Body of pancreas (tissue), 4 donors: ENCODE measurements at regions not wholly inside any gene's neighbourhood (a gene's known extent, or its start where the extent isn't known, plus 50 kb on each side); places are given as distances from the start of the nearest gene placed in this dataset.

Source experiments
- ATAC-seq: fragments of 150-250 bp; one replicate; pipeline ENCODE4 v1.9.1; 2016
- DNase-seq, 4 donors: peaks; one replicate each; pipeline ENCODE4 v3.0.0-alpha.2; 2019
- H3K27ac ChIP-seq, 4 donors: fragments of 200-600 bp; sonication (generic); 1 replicate in 3 of 4; 2 replicates in 1 of 4; pipeline versions ENCODE4 v1.5.1 to v1.6.1; 2016 to 2019; ENCODE audit warnings: mild to moderate bottlenecking in 1 of 4, mixed read lengths in 1 of 4, moderate library complexity in 1 of 4
- H3K27me3 ChIP-seq, 2 donors: fragments of 200-600 bp; sonication (generic); one replicate each; pipeline ENCODE4 v1.6.0; 2016; ENCODE audit warnings: mild to moderate bottlenecking in 1 of 2
- H3K36me3 ChIP-seq, 2 donors: fragments of 200-600 bp; sonication (generic); replicated peaks in 1 of 2; 2 replicates each; pipeline ENCODE4 v1.5.1; 2016; ENCODE audit warnings: low read depth in 2 of 2; ENCODE audit not compliant: insufficient read depth in 1 of 2
- H3K4me1 ChIP-seq: fragments of 200-600 bp; sonication (generic); one replicate; pipeline ENCODE4 v1.6.0; 2016
- H3K4me3 ChIP-seq, 2 donors: fragments of 200-600 bp; sonication (generic); 1 replicate in 1 of 2; 2 replicates in 1 of 2; pipeline ENCODE4 v1.5.1; 2016 to 2019
- H3K9me3 ChIP-seq, 3 donors: fragments of 200-600 bp; sonication (generic); 1 replicate in 2 of 3; 2 replicates in 1 of 3; pipeline ENCODE4 v1.5.1; 2016
- POLR2A ChIP-seq, 3 donors: fragments of 450-650 bp; IDR thresholded peaks; one replicate each; pipeline ENCODE4 v1.6.1; 2016; ENCODE audit warnings: antibody characterized with exemption in 3 of 3, mild to moderate bottlenecking in 2 of 3
- WGBS, 2 donors: methylation state at CpG; one replicate each; pipeline ENCODE4 v1.1.5; 2017; 5-methylcytosine and 5-hydroxymethylcytosine counted together
- intact Hi-C: fragments of 100-400 bp; cut with DNase I; formaldehyde crosslinking; loops from one replicate; pipeline ENCODE4 v1.15.1; 2023
- TF ChIP-seq, protein P1 (sequence below), 7 experiments: fragments of 450-650 bp in 4 of 7; fragments of 200-600 bp in 3 of 7; sonication (generic) in 3 of 7; IDR thresholded peaks; one replicate each; pipeline ENCODE4 v1.5.1; 2016 to 2019; ENCODE audit warnings: antibody characterized with exemption in 7 of 7

- Histone ChIP-seq H3K27me3 (no peaks in the 10 kb centered on the region), H3K36me3 (no peaks in the 10 kb centered on the region), H3K4me1 (no peaks in the 10 kb centered on the region), H3K4me3 (no peak overlapping the region), H3K9me3 (no peaks in the 10 kb centered on the region), H3K27ac (no peak overlapping the region)
- intact Hi-C loops = no loop called here
- ATAC-seq = no peak
- WGBS, 2 donors = 77 to 88% methylated on average over 1 to 2 of the region's 2 CpGs
- TF ChIP-seq, protein P1, sequence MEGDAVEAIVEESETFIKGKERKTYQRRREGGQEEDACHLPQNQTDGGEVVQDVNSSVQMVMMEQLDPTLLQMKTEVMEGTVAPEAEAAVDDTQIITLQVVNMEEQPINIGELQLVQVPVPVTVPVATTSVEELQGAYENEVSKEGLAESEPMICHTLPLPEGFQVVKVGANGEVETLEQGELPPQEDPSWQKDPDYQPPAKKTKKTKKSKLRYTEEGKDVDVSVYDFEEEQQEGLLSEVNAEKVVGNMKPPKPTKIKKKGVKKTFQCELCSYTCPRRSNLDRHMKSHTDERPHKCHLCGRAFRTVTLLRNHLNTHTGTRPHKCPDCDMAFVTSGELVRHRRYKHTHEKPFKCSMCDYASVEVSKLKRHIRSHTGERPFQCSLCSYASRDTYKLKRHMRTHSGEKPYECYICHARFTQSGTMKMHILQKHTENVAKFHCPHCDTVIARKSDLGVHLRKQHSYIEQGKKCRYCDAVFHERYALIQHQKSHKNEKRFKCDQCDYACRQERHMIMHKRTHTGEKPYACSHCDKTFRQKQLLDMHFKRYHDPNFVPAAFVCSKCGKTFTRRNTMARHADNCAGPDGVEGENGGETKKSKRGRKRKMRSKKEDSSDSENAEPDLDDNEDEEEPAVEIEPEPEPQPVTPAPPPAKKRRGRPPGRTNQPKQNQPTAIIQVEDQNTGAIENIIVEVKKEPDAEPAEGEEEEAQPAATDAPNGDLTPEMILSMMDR (IDR thresholded peaks at IDR 0.05) = no peak
- TF ChIP-seq POLR2A (IDR thresholded peaks at IDR 0.05) = no peak
- no peak for DNase-seq
Observed at GRCh38 chr12:111108726-111109125, 188.3 kb upstream of the MYL2 start.

- 67 to 74% methylated on average over 6 of the region's 6 CpGs for whole genome bisulfite sequencing, 2 donors
- no peak for TF ChIP-seq POLR2A (IDR thresholded peaks at IDR 0.05)
- TF ChIP-seq, protein P1 (IDR thresholded peaks at IDR 0.05) = no peak
- Histone ChIP-seq H3K4me1 (no peaks in the 10 kb centered on the region), H3K27ac (no peak overlapping the region), H3K9me3 (no peaks in the 10 kb centered on the region), H3K27me3 (no peaks in the 10 kb centered on the region), H3K36me3 (no peaks in the 10 kb centered on the region), H3K4me3 (no peak overlapping the region)
- DNase-seq (no peak), ATAC-seq (no peak)
- intact Hi-C loops = no loop called here
Observed at GRCh38 chr12:111107392-111108178, 187.2 kb upstream of the MYL2 start.

- H3K4me1 ChIP-seq = no peaks in the 10 kb centered on the region
- DNase-seq (no peak), ATAC-seq (no peak)
- no peak overlapping the region for H3K27ac ChIP-seq
- no peaks in the 10 kb centered on the region for H3K36me3 ChIP-seq
- H3K9me3 ChIP-seq = no peaks in the 10 kb centered on the region
- intact Hi-C loops = no loop called here
- TF ChIP-seq, protein P1 (IDR thresholded peaks at IDR 0.05) = no peak
- no peak for TF ChIP-seq POLR2A (IDR thresholded peaks at IDR 0.05)
- no peak overlapping the region for H3K4me3 ChIP-seq
- 41 to 51% methylated on average over 6 of the region's 6 CpGs for WGBS, 2 donors
- H3K27me3 ChIP-seq = no peaks in the 10 kb centered on the region
Observed at GRCh38 chr12:111105294-111105693, 184.9 kb upstream of the MYL2 start.

DNA sequence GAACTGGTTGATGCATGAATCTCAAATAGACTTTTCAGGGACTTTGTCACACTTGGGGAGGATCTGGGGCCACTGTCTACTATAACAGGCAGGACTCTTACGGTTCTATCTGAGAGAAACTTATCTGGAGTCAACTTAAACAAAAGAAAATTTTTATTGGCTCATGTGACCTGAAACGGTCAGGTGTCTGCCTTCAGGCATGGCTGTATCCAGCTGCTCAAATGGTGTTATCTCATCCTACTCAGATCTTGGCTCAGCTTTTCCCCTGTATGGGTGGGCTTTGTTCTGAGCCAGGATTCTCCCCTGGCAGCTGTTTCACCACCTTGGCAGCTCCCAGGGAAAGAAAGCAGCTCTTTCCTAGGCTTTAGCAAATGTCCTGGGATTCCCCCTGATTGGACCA, 183.2 kb upstream of the MYL2 start:
- ATAC-seq (no peak), DNase-seq (no peak)
- no peak for TF ChIP-seq POLR2A (IDR thresholded peaks at IDR 0.05)
- TF ChIP-seq, protein P1 (IDR thresholded peaks at IDR 0.05) = no peak
- WGBS, 2 donors = 36 to 37% methylated on average over 2 of the region's 2 CpGs
- intact Hi-C loops = no loop called here
- Histone ChIP-seq H3K27ac (no peak overlapping the region), H3K9me3 (no peaks in the 10 kb centered on the region), H3K4me1 (no peaks in the 10 kb centered on the region), H3K36me3 (no peaks in the 10 kb centered on the region), H3K27me3 (no peaks in the 10 kb centered on the region), H3K4me3 (no peak overlapping the region)
